K562 (cell line): ENCODE measurements at regions not wholly inside any gene's neighbourhood (a gene's known extent, or its start where the extent isn't known, plus 50 kb on each side); places are given as distances from the start of the nearest gene placed in this dataset.

Source experiments
- ATAC-seq: fragments of 200-7000 bp; cut with Tn5 transposase; 3 replicates; pipeline ENCODE4 v1.9.1; 2020; ENCODE audit warnings: moderate library complexity
- BruUV-seq: library from RNA; stranded (reverse); fragments of 400-500 nt; replicated peaks from 2 replicates; lab custom pipeline; 2021; lab: Mats Ljungman, UMichigan
- CTCF ChIA-PET: fragments of 300-600 bp; formaldehyde crosslinking; extraction: SDS; loops from one replicate; lab custom pipeline; 2021; ENCODE audit warnings: low intra/inter-chr PET ratio; lab: Yijun Ruan, JAX
- POLR2A ChIA-PET: fragments of 300-600, 350-650 bp; sonication (Branson Sonifier 250); formaldehyde crosslinking; extraction: SDS; loops from one replicate; lab custom pipeline; 2021; ENCODE audit warnings: antibody characterized with exemption, inconsistent platforms; lab: Yijun Ruan, JAX
- DNase-seq, 4 experiments: peaks; one replicate each; pipeline versions ENCODE4 v3.0.0 to v3.0.0-alpha.2; 2011 to 2018; ENCODE audit warnings: low spot score in 3 of 4, mixed read lengths in 3 of 4; ENCODE audit errors: extremely low read depth in 1 of 4
- FAIRE-seq: peaks from 2 replicates; lab custom pipeline; 2011; peaks lifted over from hg19 to GRCh38; lab: Jason Lieb, UNC
- H2AFZ ChIP-seq: 2 replicates; pipeline ENCODE4 v1.6.0; 2011; ENCODE audit warnings: low read depth, low read length, control low read depth, inconsistent platforms
- H3K27ac ChIP-seq: fragments of 200-600 bp; 3 replicates; pipeline ENCODE4 v1.8.0; 2011; ENCODE audit warnings: low read depth, mild to moderate bottlenecking, control low read depth, inconsistent platforms, low read length, moderate library complexity, mixed read lengths; ENCODE audit errors: extremely low read depth
- H3K27me3 ChIP-seq, 2 experiments: fragments of 300-600 bp in 1 of 2; 2 replicates in 1 of 2; 3 replicates in 1 of 2; pipeline versions ENCODE4 v1.6.0 to v1.8.0; 2011; ENCODE audit warnings: inconsistent platforms in 2 of 2, low read length in 2 of 2, mild to moderate bottlenecking in 1 of 2, mixed read lengths in 1 of 2, moderate library complexity in 1 of 2; ENCODE audit not compliant: control insufficient read depth in 2 of 2, insufficient read depth in 2 of 2
- H3K36me3 ChIP-seq: fragments of 300-600 bp; 3 replicates; pipeline ENCODE4 v1.8.0; 2011; ENCODE audit warnings: mild to moderate bottlenecking, low read length, inconsistent platforms; ENCODE audit not compliant: control insufficient read depth, insufficient read depth
- H3K4me1 ChIP-seq, 2 experiments: fragments of 200-600 bp in 1 of 2; replicated peaks in 1 of 2; 2 replicates in 1 of 2; 3 replicates in 1 of 2; pipeline versions ENCODE4 v1.5.1 to v1.8.0; 2011; ENCODE audit warnings: inconsistent platforms in 2 of 2, low read length in 2 of 2, mild to moderate bottlenecking in 1 of 2, mixed read lengths in 1 of 2, moderate library complexity in 1 of 2; ENCODE audit not compliant: control insufficient read depth in 2 of 2, insufficient read depth in 2 of 2
- H3K4me2 ChIP-seq: 2 replicates; pipeline ENCODE4 v1.6.1; 2011; ENCODE audit warnings: low read length, control low read depth, inconsistent platforms, mixed read lengths; ENCODE audit not compliant: insufficient read depth
- H3K4me3 ChIP-seq: fragments of 200-600 bp; sonication (generic), shearing (Covaris generic); 2 replicates; pipeline ENCODE4 v1.5.1; 2016; ENCODE audit warnings: control low read depth, inconsistent platforms
- H3K79me2 ChIP-seq: fragments of 200-600 bp; 3 replicates; pipeline ENCODE4 v1.8.0; 2011; ENCODE audit warnings: low read length, inconsistent platforms; ENCODE audit not compliant: control insufficient read depth, insufficient read depth
- H3K9ac ChIP-seq, 2 experiments: 2 replicates each; pipeline versions ENCODE4 v1.6.0 to v1.6.1; 2011; ENCODE audit warnings: low read depth in 2 of 2, low read length in 2 of 2, control low read depth in 1 of 2, inconsistent platforms in 1 of 2, mild to moderate bottlenecking in 1 of 2, mixed read lengths in 1 of 2; ENCODE audit not compliant: insufficient read depth in 1 of 2
- H3K9me1 ChIP-seq: one replicate; pipeline ENCODE4 v1.6.0; 2011; ENCODE audit warnings: inconsistent platforms, mild to moderate bottlenecking, low read length, moderate library complexity; ENCODE audit not compliant: control insufficient read depth, insufficient read depth
- H3K9me3 ChIP-seq: replicated peaks from 2 replicates; pipeline ENCODE4 v1.5.1; 2011; ENCODE audit warnings: low read depth, low read length, inconsistent platforms; ENCODE audit not compliant: control insufficient read depth, insufficient read depth
- H4K20me1 ChIP-seq: replicated peaks from 2 replicates; pipeline ENCODE4 v1.6.1; 2011; ENCODE audit warnings: low read length, inconsistent platforms, mixed read lengths; ENCODE audit not compliant: control insufficient read depth, insufficient read depth
- ARHGAP35 ChIP-seq: fragments of 450-650 bp; IDR thresholded peaks from 2 replicates; pipeline ENCODE4 v1.6.1; 2018; ENCODE audit not compliant: partially characterized antibody
- CBFA2T2 ChIP-seq: fragments of 450-650 bp; conservative IDR thresholded peaks from 2 replicates; pipeline ENCODE4 v1.6.1; 2017; ENCODE audit warnings: mild to moderate bottlenecking
- DACH1 ChIP-seq: fragments of 450-650 bp; IDR thresholded peaks from 2 replicates; pipeline ENCODE4 v1.6.1; 2018; ENCODE audit not compliant: partially characterized antibody
- DNMT1 ChIP-seq: fragments of 450-650 bp; IDR thresholded peaks from 2 replicates; pipeline ENCODE4 v1.6.1; 2016; ENCODE audit warnings: antibody characterized with exemption, mild to moderate bottlenecking
- ESRRA ChIP-seq: fragments of 450-650 bp; IDR thresholded peaks from 2 replicates; pipeline ENCODE4 v1.6.1; 2014; ENCODE audit warnings: low read depth, mild to moderate bottlenecking, moderate library complexity, borderline replicate concordance
- HMGN3 ChIP-seq: IDR thresholded peaks from 2 replicates; pipeline ENCODE4 v1.6.1; 2011; ENCODE audit warnings: borderline replicate concordance, low read depth, mild to moderate bottlenecking, mixed read lengths, low read length; ENCODE audit not compliant: insufficient read length; ENCODE audit errors: extremely low read depth
- KDM2B ChIP-seq: fragments of 250-450 bp; sonication (Bioruptor Pico); IDR thresholded peaks from 2 replicates; pipeline ENCODE4 v1.8.0; 2021; ENCODE audit warnings: mild to moderate bottlenecking, moderate library complexity
- POLR2AphosphoS5 ChIP-seq: IDR thresholded peaks from 2 replicates; pipeline ENCODE4 v1.6.1; 2011; ENCODE audit warnings: mild to moderate bottlenecking, low read depth, low read length, moderate library complexity; ENCODE audit not compliant: control insufficient read depth, insufficient read depth
- POLR2H ChIP-seq: IDR thresholded peaks from 2 replicates; pipeline ENCODE4 v1.6.1; 2016; ENCODE audit warnings: missing genetic modification characterization, low read depth, mild to moderate bottlenecking, control low read depth, missing compliant biosample characterization, moderate library complexity
- RAD51 ChIP-seq: fragments of 450-650 bp; IDR thresholded peaks from 2 replicates; pipeline ENCODE4 v1.7.1; 2016; ENCODE audit warnings: low read depth, mild to moderate bottlenecking, borderline replicate concordance
- RBFOX2 ChIP-seq: fragments of 200-400 bp; formaldehyde crosslinking; IDR thresholded peaks from 2 replicates; pipeline ENCODE4 v1.6.1; 2017; ENCODE audit warnings: low read depth, mild to moderate bottlenecking, low read length, moderate library complexity
- SIX5 ChIP-seq, 2 experiments: IDR thresholded peaks; 2 replicates each; pipeline ENCODE4 v1.6.1; 2011; ENCODE audit warnings: low read length in 2 of 2, borderline replicate concordance in 1 of 2, low read depth in 1 of 2, mild to moderate bottlenecking in 1 of 2, moderate library complexity in 1 of 2; ENCODE audit not compliant: insufficient read depth in 1 of 2
- TAF1 ChIP-seq: IDR thresholded peaks from 2 replicates; pipeline ENCODE4 v1.6.1; 2011; ENCODE audit warnings: mild to moderate bottlenecking, low read length, moderate library complexity; ENCODE audit not compliant: insufficient read depth, control insufficient read depth, severe bottlenecking; ENCODE audit errors: extremely low read depth
- TEAD1 ChIP-seq, 2 experiments: fragments of 450-650 bp in 1 of 2; sonication (generic) in 1 of 2; formaldehyde crosslinking; IDR thresholded peaks; 2 replicates each; pipeline versions ENCODE4 v1.4.0 to v1.8.0; 2020 to 2022; ENCODE audit warnings: mild to moderate bottlenecking in 2 of 2, missing genetic modification reagents in 1 of 2
- TOE1 ChIP-seq, 2 experiments: fragments of 450-650 bp in 1 of 2; sonication (generic) in 1 of 2; formaldehyde crosslinking in 1 of 2; IDR thresholded peaks; 2 replicates each; pipeline versions ENCODE4 v1.7.1 to v1.8.0; 2016 to 2022; ENCODE audit warnings: borderline replicate concordance in 2 of 2, mild to moderate bottlenecking in 2 of 2, antibody characterized with exemption in 1 of 2, inconsistent platforms in 1 of 2, low read depth in 1 of 2, missing genetic modification reagents in 1 of 2, moderate library complexity in 1 of 2
- ZNF143 ChIP-seq: sonication (generic); formaldehyde crosslinking; IDR thresholded peaks from 2 replicates; pipeline ENCODE4 v1.9.0; 2022; ENCODE audit warnings: mild to moderate bottlenecking, missing genetic modification reagents
- ZNF699 ChIP-seq: fragments of 250-450 bp; sonication (Bioruptor Pico); IDR thresholded peaks from 2 replicates; pipeline ENCODE4 v1.8.0; 2021; ENCODE audit warnings: mild to moderate bottlenecking, moderate library complexity; ENCODE audit not compliant: insufficient replicate concordance
- ZNF780A ChIP-seq: fragments of 250-450 bp; sonication (Bioruptor Pico); IDR thresholded peaks from 2 replicates; pipeline ENCODE4 v1.5.0; 2021; ENCODE audit warnings: mild to moderate bottlenecking
- WGBS: fragments of 100-300 bp; shearing (Covaris generic); methylation state at CpG from one replicate; pipeline ENCODE4 v1.1.6; 2016; ENCODE audit warnings: low coverage, mixed read lengths; ENCODE audit not compliant: insufficient coverage; ENCODE audit errors: missing lambda C conversion rate; 5-methylcytosine and 5-hydroxymethylcytosine counted together
- in situ Hi-C: fragments of 300-500 bp; cut with MboI; formaldehyde crosslinking; loops from 4 replicates; pipeline ENCODE4 v1.15.0; 2018; ENCODE audit warnings: inconsistent platforms, mixed read lengths
- intact Hi-C: fragments of 100-400 bp; cut with micrococcal nuclease; formaldehyde crosslinking; loops from 2 replicates; pipeline ENCODE4 v1.14.2; 2022
- TF ChIP-seq, protein P1 (sequence below): fragments of 250-450 bp; sonication (Bioruptor Pico); IDR thresholded peaks from 2 replicates; pipeline ENCODE4 v1.8.0; 2022; ENCODE audit warnings: inconsistent platforms, mild to moderate bottlenecking, moderate library complexity, borderline replicate concordance
- TF ChIP-seq, protein P2 (sequence below): sonication (generic); formaldehyde crosslinking; IDR thresholded peaks from 2 replicates; pipeline ENCODE4 v1.5.0; 2020; ENCODE audit warnings: missing genetic modification reagents
- TF ChIP-seq, protein P3 (sequence below): sonication (generic); formaldehyde crosslinking; IDR thresholded peaks from 2 replicates; pipeline ENCODE4 v1.9.0; 2022; ENCODE audit warnings: mild to moderate bottlenecking, missing genetic modification reagents

DNA sequence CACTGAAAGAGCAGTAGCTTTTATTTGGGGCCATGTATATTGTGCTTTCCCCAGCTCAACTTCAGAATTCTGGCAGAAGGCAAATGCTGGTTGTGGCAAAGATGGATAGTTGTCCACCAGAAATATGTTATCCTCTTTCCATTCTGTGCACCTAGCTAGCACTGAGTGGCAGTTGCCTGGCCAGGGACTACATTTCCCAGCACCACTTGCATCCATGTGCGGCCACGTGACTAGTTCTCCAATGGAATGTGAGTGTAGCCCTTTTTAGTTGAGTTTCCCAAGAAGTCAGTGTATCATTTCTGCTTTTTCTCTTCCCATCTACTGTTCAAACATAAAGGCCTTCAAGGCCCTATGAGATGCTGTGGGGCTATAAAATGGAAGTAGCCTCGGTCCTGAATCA is 354.0 kb upstream of the CLINT1 start:
- peak; percentile 19 for FAIRE-seq
- peak; percentile 83 for ATAC-seq
- no peaks in the 10 kb centered on the region for H3K79me2 ChIP-seq
- H3K4me3 ChIP-seq, result no peak overlapping the region
- ChIA-PET POLR2A (no interaction called here), CTCF (no interaction called here)
- H3K9me3 ChIP-seq, result no peaks in the 10 kb centered on the region
- no peak overlapping the region; the same call in 1 of the 2 replicates for H3K4me2 ChIP-seq
- WGBS, result 2% methylated on average over 3 of the region's 3 CpGs
- H3K9ac ChIP-seq, result no peak overlapping the region
- BruUV-seq, result no TSS peak
- H3K36me3 ChIP-seq, result no peaks in the 10 kb centered on the region
- H3K27me3 ChIP-seq, result no peaks in the 10 kb centered on the region
- H3K4me1 ChIP-seq, result no peaks in the 10 kb centered on the region
- intact Hi-C loops, result no loop called here
- DNase-seq, result peak; percentile 9 to 22 (median 16)
- H3K27ac ChIP-seq, result no peak overlapping the region
- no peaks in the 10 kb centered on the region for H3K9me1 ChIP-seq
- H2AFZ ChIP-seq, result no peak overlapping the region
- in situ Hi-C loops, result no loop called here
- H4K20me1 ChIP-seq, result no peaks in the 10 kb centered on the region
- TF ChIP-seq TEAD1 (CRISPR knock-in tag; IDR thresholded peaks at IDR 0.05) (no peak), RBFOX2 (no peak), ZNF699 (CRISPR knock-in tag) (no peak), DNMT1 (no peak), ESRRA (no peak), CBFA2T2 (peak; percentile 42), SIX5 (IDR thresholded peaks at IDR 0.05; ENCODE audit: borderline replicate concordance in 1 of 2, insufficient read depth in 1 of 2, low read depth in 1 of 2, low read length in 2 of 2) (peak; percentile 42 to 45; a peak in 2 of 4 replicates), ARHGAP35 (no peak), RAD51 (peak; percentile 79), DACH1 (no peak), POLR2H (tag) (no peak), POLR2AphosphoS5 (no peak), TOE1 (IDR thresholded peaks at IDR 0.05; ENCODE audit: borderline replicate concordance) (peak; percentile 37; the same call in 1 of the 2 replicates), TOE1 (CRISPR knock-in tag; IDR thresholded peaks at IDR 0.05; ENCODE audit: borderline replicate concordance, low read depth) (no peak), TAF1 (no peak), KDM2B (CRISPR knock-in tag) (no peak), HMGN3 (no peak), ZNF143 (peak; percentile 68), ZNF780A (no peak)
- TF ChIP-seq, protein P1, sequence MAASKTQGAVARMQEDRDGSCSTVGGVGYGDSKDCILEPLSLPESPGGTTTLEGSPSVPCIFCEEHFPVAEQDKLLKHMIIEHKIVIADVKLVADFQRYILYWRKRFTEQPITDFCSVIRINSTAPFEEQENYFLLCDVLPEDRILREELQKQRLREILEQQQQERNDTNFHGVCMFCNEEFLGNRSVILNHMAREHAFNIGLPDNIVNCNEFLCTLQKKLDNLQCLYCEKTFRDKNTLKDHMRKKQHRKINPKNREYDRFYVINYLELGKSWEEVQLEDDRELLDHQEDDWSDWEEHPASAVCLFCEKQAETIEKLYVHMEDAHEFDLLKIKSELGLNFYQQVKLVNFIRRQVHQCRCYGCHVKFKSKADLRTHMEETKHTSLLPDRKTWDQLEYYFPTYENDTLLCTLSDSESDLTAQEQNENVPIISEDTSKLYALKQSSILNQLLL (CRISPR knock-in tag), result no peak
- TF ChIP-seq, protein P2, sequence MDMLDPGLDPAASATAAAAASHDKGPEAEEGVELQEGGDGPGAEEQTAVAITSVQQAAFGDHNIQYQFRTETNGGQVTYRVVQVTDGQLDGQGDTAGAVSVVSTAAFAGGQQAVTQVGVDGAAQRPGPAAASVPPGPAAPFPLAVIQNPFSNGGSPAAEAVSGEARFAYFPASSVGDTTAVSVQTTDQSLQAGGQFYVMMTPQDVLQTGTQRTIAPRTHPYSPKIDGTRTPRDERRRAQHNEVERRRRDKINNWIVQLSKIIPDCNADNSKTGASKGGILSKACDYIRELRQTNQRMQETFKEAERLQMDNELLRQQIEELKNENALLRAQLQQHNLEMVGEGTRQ (CRISPR knock-in tag), result peak; percentile 91
- TF ChIP-seq, protein P3, sequence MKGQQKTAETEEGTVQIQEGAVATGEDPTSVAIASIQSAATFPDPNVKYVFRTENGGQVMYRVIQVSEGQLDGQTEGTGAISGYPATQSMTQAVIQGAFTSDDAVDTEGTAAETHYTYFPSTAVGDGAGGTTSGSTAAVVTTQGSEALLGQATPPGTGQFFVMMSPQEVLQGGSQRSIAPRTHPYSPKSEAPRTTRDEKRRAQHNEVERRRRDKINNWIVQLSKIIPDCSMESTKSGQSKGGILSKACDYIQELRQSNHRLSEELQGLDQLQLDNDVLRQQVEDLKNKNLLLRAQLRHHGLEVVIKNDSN (CRISPR knock-in tag), result peak; percentile 70
